Lower leg skin (tissue), 3 donors: ENCODE measurements at regions not wholly inside any gene's neighbourhood (a gene's known extent, or its start where the extent isn't known, plus 50 kb on each side); places are given as distances from the start of the nearest gene placed in this dataset.

ENCODE experiments used
- POLR2A ChIP-seq, 2 donors: fragments of 450-650 bp; IDR thresholded peaks; one replicate each; pipeline ENCODE4 v1.6.1; 2016 to 2017; ENCODE audit warnings: antibody characterized with exemption in 2 of 2, mild to moderate bottlenecking in 1 of 2, moderate library complexity in 1 of 2
- TF ChIP-seq, protein P1 (sequence below), 3 donors: fragments of 450-650 bp; IDR thresholded peaks; one replicate each; pipeline ENCODE4 v1.5.1; 2016; ENCODE audit warnings: antibody characterized with exemption in 3 of 3, mild to moderate bottlenecking in 3 of 3, moderate library complexity in 2 of 3

DNA sequence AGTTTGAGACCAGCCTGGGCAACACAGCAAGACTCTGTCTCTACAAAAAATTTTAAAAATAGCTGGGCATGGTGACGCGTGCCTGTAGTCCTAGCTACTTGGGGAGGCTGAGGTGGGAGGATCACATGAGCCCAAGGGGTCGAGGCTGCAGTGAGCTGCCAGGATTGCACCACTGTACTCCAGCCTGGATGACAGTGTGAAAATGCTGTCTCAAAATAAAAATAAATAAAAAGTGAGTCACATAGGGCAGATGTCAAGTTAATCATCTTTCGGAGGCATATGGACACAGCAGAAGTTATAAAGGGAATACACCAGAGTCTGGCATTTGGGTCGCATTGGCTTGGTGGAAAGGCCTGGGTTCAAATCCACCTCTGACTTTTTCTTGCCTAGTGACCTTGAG lies 92.7 kb downstream of the PHETA1 start:
- TF ChIP-seq, protein P1, sequence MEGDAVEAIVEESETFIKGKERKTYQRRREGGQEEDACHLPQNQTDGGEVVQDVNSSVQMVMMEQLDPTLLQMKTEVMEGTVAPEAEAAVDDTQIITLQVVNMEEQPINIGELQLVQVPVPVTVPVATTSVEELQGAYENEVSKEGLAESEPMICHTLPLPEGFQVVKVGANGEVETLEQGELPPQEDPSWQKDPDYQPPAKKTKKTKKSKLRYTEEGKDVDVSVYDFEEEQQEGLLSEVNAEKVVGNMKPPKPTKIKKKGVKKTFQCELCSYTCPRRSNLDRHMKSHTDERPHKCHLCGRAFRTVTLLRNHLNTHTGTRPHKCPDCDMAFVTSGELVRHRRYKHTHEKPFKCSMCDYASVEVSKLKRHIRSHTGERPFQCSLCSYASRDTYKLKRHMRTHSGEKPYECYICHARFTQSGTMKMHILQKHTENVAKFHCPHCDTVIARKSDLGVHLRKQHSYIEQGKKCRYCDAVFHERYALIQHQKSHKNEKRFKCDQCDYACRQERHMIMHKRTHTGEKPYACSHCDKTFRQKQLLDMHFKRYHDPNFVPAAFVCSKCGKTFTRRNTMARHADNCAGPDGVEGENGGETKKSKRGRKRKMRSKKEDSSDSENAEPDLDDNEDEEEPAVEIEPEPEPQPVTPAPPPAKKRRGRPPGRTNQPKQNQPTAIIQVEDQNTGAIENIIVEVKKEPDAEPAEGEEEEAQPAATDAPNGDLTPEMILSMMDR (IDR thresholded peaks at IDR 0.05): no peak
- TF ChIP-seq POLR2A (IDR thresholded peaks at IDR 0.05): no peak
